H9 (cell line): ENCODE measurements at regions not wholly inside any gene's neighbourhood (a gene's known extent, or its start where the extent isn't known, plus 50 kb on each side); places are given as distances from the start of the nearest gene placed in this dataset.

Source experiments
- DNase-seq: peaks from one replicate; pipeline ENCODE4 v3.0.0-alpha.2; 2017
- H2AFZ ChIP-seq: one replicate; pipeline ENCODE4 v1.6.1; 2013; ENCODE audit warnings: mild to moderate bottlenecking, low read length, control low read depth, moderate library complexity
- H2AK5ac ChIP-seq: 2 replicates; pipeline ENCODE4 v1.6.1; 2013; ENCODE audit warnings: low read length, control low read depth, mixed read lengths; ENCODE audit not compliant: insufficient read length
- H2BK120ac ChIP-seq: one replicate; pipeline ENCODE4 v1.6.1; 2013; ENCODE audit warnings: low read depth, mild to moderate bottlenecking, low read length, control low read depth, inconsistent platforms; ENCODE audit not compliant: poor library complexity, severe bottlenecking
- H2BK12ac ChIP-seq: 2 replicates; pipeline ENCODE4 v1.6.1; 2013; ENCODE audit warnings: low read length, control low read depth, mixed read lengths, low read depth; ENCODE audit not compliant: insufficient read length
- H2BK15ac ChIP-seq: 2 replicates; pipeline ENCODE4 v1.6.1; 2013; ENCODE audit warnings: low read depth, low read length, control low read depth
- H2BK20ac ChIP-seq: one replicate; pipeline ENCODE4 v1.6.1; 2013; ENCODE audit warnings: low read depth, mild to moderate bottlenecking, low read length, control low read depth, inconsistent platforms; ENCODE audit not compliant: poor library complexity, severe bottlenecking
- H2BK5ac ChIP-seq: 2 replicates; pipeline ENCODE4 v1.6.1; 2013; ENCODE audit warnings: low read length, control low read depth, mixed read lengths; ENCODE audit not compliant: insufficient read length
- H3K14ac ChIP-seq: 2 replicates; pipeline ENCODE4 v1.6.1; 2013; ENCODE audit warnings: low read length, control low read depth; ENCODE audit not compliant: insufficient read depth
- H3K18ac ChIP-seq: 2 replicates; pipeline ENCODE4 v1.6.1; 2013; ENCODE audit warnings: low read depth, mild to moderate bottlenecking, mixed read lengths, low read length, control low read depth; ENCODE audit not compliant: insufficient read length
- H3K23ac ChIP-seq: 2 replicates; pipeline ENCODE4 v1.6.1; 2013; ENCODE audit warnings: low read length, control low read depth, mixed read lengths, low read depth; ENCODE audit not compliant: insufficient read length
- H3K23me2 ChIP-seq: 2 replicates; pipeline ENCODE4 v1.6.1; 2013; ENCODE audit warnings: low read depth, mild to moderate bottlenecking, mixed read lengths, low read length, control low read depth; ENCODE audit not compliant: insufficient read length, poor library complexity, severe bottlenecking
- H3K27ac ChIP-seq: 2 replicates; pipeline ENCODE4 v1.5.1; 2013; ENCODE audit warnings: low read length, control low read depth, mixed read lengths, low read depth; ENCODE audit not compliant: insufficient read length
- H3K27me3 ChIP-seq: 2 replicates; pipeline ENCODE4 v1.6.1; 2013; ENCODE audit warnings: low read length, control low read depth, inconsistent platforms; ENCODE audit not compliant: insufficient read depth
- H3K4ac ChIP-seq: 2 replicates; pipeline ENCODE4 v1.6.1; 2013; ENCODE audit warnings: low read depth, mild to moderate bottlenecking, control low read depth, inconsistent platforms, low read length, moderate library complexity
- H3K4me1 ChIP-seq: 2 replicates; pipeline ENCODE4 v1.6.1; 2013; ENCODE audit warnings: low read length, control low read depth, inconsistent platforms; ENCODE audit not compliant: insufficient read depth
- H3K4me2 ChIP-seq: 2 replicates; pipeline ENCODE4 v1.6.1; 2013; ENCODE audit warnings: low read length, control low read depth, mixed read lengths; ENCODE audit not compliant: insufficient read length, insufficient read depth
- H3K56ac ChIP-seq: 2 replicates; pipeline ENCODE4 v1.6.1; 2013; ENCODE audit warnings: low read depth, mild to moderate bottlenecking, mixed read lengths, low read length, control low read depth; ENCODE audit not compliant: insufficient read length
- H3K79me1 ChIP-seq: 2 replicates; pipeline ENCODE4 v1.6.1; 2013; ENCODE audit warnings: low read depth, mild to moderate bottlenecking, moderate library complexity, low read length, control low read depth, inconsistent platforms; ENCODE audit not compliant: insufficient read depth, poor library complexity, severe bottlenecking
- H3K79me2 ChIP-seq: 2 replicates; pipeline ENCODE4 v1.6.1; 2013; ENCODE audit warnings: low read length, control low read depth, inconsistent platforms; ENCODE audit not compliant: insufficient read depth
- H3K9ac ChIP-seq: 2 replicates; pipeline ENCODE4 v1.6.1; 2013; ENCODE audit warnings: low read length, control low read depth, mixed read lengths; ENCODE audit not compliant: insufficient read length; ENCODE audit errors: extremely low read depth
- H3K9me3 ChIP-seq: one replicate; pipeline ENCODE4 v1.6.1; 2013; ENCODE audit warnings: low read depth, low read length, inconsistent platforms; ENCODE audit not compliant: control insufficient read depth
- H3T11ph ChIP-seq: one replicate; pipeline ENCODE4 v1.6.1; 2013; ENCODE audit warnings: mild to moderate bottlenecking, low read length, control low read depth, inconsistent platforms
- H4K20me1 ChIP-seq: one replicate; pipeline ENCODE4 v1.6.1; 2013; ENCODE audit not compliant: control insufficient read depth, insufficient read length, insufficient read depth
- H4K5ac ChIP-seq: 2 replicates; pipeline ENCODE4 v1.6.1; 2013; ENCODE audit warnings: low read depth, mild to moderate bottlenecking, mixed read lengths, low read length, control low read depth; ENCODE audit not compliant: insufficient read length
- H4K8ac ChIP-seq: replicated peaks from 2 replicates; pipeline ENCODE4 v1.6.1; 2013; ENCODE audit warnings: low read length, control low read depth, mixed read lengths, low read depth; ENCODE audit not compliant: insufficient read length
- H4K91ac ChIP-seq: 2 replicates; pipeline ENCODE4 v1.6.1; 2013; ENCODE audit warnings: low read depth, mild to moderate bottlenecking, moderate library complexity, mixed read lengths, low read length, control low read depth; ENCODE audit not compliant: insufficient read length
- H3K27ac Mint-ChIP-seq, 3 experiments: 2 replicates in 2 of 3; 3 replicates in 1 of 3; pipeline ENCODE4 v1.8.0; 2020 to 2021; ENCODE audit warnings: mixed read lengths in 3 of 3, mild to moderate bottlenecking in 1 of 3, moderate library complexity in 1 of 3
- H3K27me3 Mint-ChIP-seq: 2 replicates; pipeline ENCODE4 v1.8.0; 2021; ENCODE audit warnings: low read depth, mild to moderate bottlenecking, moderate library complexity, mixed read lengths
- H3K36me3 Mint-ChIP-seq, 3 experiments: 2 replicates in 2 of 3; 3 replicates in 1 of 3; pipeline ENCODE4 v1.8.0; 2020 to 2021; ENCODE audit warnings: low read depth in 3 of 3, mixed read lengths in 3 of 3; ENCODE audit not compliant: insufficient read depth in 1 of 3
- H3K4me1 Mint-ChIP-seq, 2 experiments: 2 replicates each; pipeline ENCODE4 v1.8.0; 2020; ENCODE audit warnings: mixed read lengths in 2 of 2
- H3K4me3 Mint-ChIP-seq, 2 experiments: 2 replicates in 1 of 2; 3 replicates in 1 of 2; pipeline ENCODE4 v1.8.0; 2020 to 2021; ENCODE audit warnings: mild to moderate bottlenecking in 2 of 2, mixed read lengths in 2 of 2, moderate library complexity in 1 of 2
- H3K9me3 Mint-ChIP-seq, 2 experiments: 2 replicates in 1 of 2; 3 replicates in 1 of 2; pipeline ENCODE4 v1.8.0; 2020; ENCODE audit warnings: mild to moderate bottlenecking in 2 of 2, mixed read lengths in 2 of 2, moderate library complexity in 1 of 2
- CTCF ChIP-seq: fragments of 200-600 bp; sonication (generic); conservative IDR thresholded peaks from 3 replicates; pipeline ENCODE4 v1.8.0; 2021; ENCODE audit warnings: antibody characterized with exemption, mild to moderate bottlenecking
- WGBS: extraction: QIAGEN DNeasy Blood & Tissue Kit; methylation state at CpG from one replicate; pipeline ENCODE4 v1.1.7; 2013; ENCODE audit warnings: missing lambda C conversion rate, low lambda C conversion rate, mixed read lengths; ENCODE audit not compliant: insufficient read length; ENCODE audit errors: extremely low coverage; 5-methylcytosine and 5-hydroxymethylcytosine counted together

GRCh38 chr16:5537347-5537746 lies 439.8 kb upstream of the EEF2KMT start:
- no peak overlapping the region for H2BK15ac ChIP-seq
- H3K23ac ChIP-seq, result no peak overlapping the region
- no peaks in the 10 kb centered on the region for H3K79me1 ChIP-seq
- H3K9me3 ChIP-seq, result no peaks in the 10 kb centered on the region
- peaks cover 0 to 1% (median 0%) of the 10 kb centered on the region in 3 experiments; a peak in 1 of 7 replicates for H3K36me3 Mint-ChIP-seq
- no peak overlapping the region for H3K4me2 ChIP-seq
- DNase-seq, result no peak
- H3K27me3 ChIP-seq, result no peaks in the 10 kb centered on the region
- H3K23me2 ChIP-seq, result peaks cover 3% of the 10 kb centered on the region
- H2AFZ ChIP-seq, result no peak overlapping the region
- H2BK120ac ChIP-seq, result no peak overlapping the region
- no peak overlapping the region for H2BK12ac ChIP-seq
- H2BK5ac ChIP-seq, result no peak overlapping the region
- H4K5ac ChIP-seq, result no peak overlapping the region
- H4K8ac ChIP-seq, result no peak overlapping the region
- H3K4me3 Mint-ChIP-seq, result no peak overlapping the region
- peaks cover 23 to 29% of the 10 kb centered on the region in 2 experiments for H3K4me1 Mint-ChIP-seq
- WGBS, result no CpG with 5 or more reads among the region's 1 CpG
- no peak overlapping the region for H2AK5ac ChIP-seq
- H3K9ac ChIP-seq, result no peak overlapping the region
- no peak overlapping the region for H3K27ac ChIP-seq
- H3T11ph ChIP-seq, result no peak overlapping the region
- H3K27me3 Mint-ChIP-seq, result peaks cover 3% of the 10 kb centered on the region; the same call in 1 of the 2 replicates
- H3K79me2 ChIP-seq, result no peaks in the 10 kb centered on the region
- no peak overlapping the region for H3K14ac ChIP-seq
- H4K20me1 ChIP-seq, result no peaks in the 10 kb centered on the region
- H3K18ac ChIP-seq, result no peak overlapping the region
- H3K27ac Mint-ChIP-seq, result no peak overlapping the region
- peaks cover 2 to 6% of the 10 kb centered on the region in 2 experiments; a peak in 1 of 5 replicates for H3K9me3 Mint-ChIP-seq
- no peak overlapping the region for H3K56ac ChIP-seq
- no peaks in the 10 kb centered on the region for H3K4me1 ChIP-seq
- no peak overlapping the region for H2BK20ac ChIP-seq
- no peak for TF ChIP-seq CTCF
- H3K4ac ChIP-seq, result no peak overlapping the region
- H4K91ac ChIP-seq, result no peak overlapping the region
